ENCODE measurements at regions not wholly inside any gene's neighbourhood (a gene's known extent, or its start where the extent isn't known, plus 50 kb on each side); places are given as distances from the start of the nearest gene placed in this dataset.

DNA sequence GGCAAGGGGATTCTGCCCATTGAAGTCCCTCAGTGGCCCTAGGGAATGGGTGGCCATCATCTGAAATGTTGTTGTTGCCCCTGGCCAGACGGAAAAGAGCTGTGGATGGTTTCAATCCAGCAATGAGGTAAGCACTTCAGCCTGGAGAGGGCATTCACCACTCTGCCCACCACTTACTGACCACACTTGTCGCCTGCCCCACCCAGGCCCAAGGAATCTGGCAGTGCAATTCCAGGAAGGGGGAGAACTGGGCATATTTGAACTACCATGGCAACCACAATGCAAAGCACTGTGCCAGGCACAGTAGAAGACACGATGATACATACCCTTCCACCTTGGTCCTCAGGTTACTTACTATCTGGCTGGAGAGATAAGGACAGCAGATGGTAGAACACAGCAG lies 161.6 kb downstream of the PDGFRA start:
- H3K27me3 ChIP-seq: no peaks in the 10 kb centered on the region
- H3K9me3 ChIP-seq: no peaks in the 10 kb centered on the region
- no peak overlapping the region for H3K27ac ChIP-seq
- TF ChIP-seq CTCF (IDR thresholded peaks at IDR 0.05) (no peak), POLR2A (IDR thresholded peaks at IDR 0.05) (no peak)
- intact Hi-C loops (cut with DNase I; ENCODE audit: low total_unique reads): no loop called here
- no peak for DNase-seq
- no peaks in the 10 kb centered on the region for H3K36me3 ChIP-seq (ENCODE audit: low read depth, missing control alignments)
- no peaks in the 10 kb centered on the region for H3K4me1 ChIP-seq
- WGBS, 2 donors: 80 to 89% methylated on average over 1 to 3 of the region's 3 CpGs
- no peak overlapping the region for H3K4me3 ChIP-seq

- H3K4me1 ChIP-seq: no peaks in the 10 kb centered on the region
- H3K36me3 ChIP-seq (ENCODE audit: low read depth, missing control alignments): no peaks in the 10 kb centered on the region
- H3K27me3 ChIP-seq: no peaks in the 10 kb centered on the region
- no peak overlapping the region for H3K27ac ChIP-seq
- no peak for TF ChIP-seq POLR2A (IDR thresholded peaks at IDR 0.05)
- TF ChIP-seq CTCF (IDR thresholded peaks at IDR 0.05): no peak
- intact Hi-C loops (cut with DNase I; ENCODE audit: low total_unique reads): no loop called here
- no peak for DNase-seq
- no peak overlapping the region for H3K4me3 ChIP-seq
- H3K9me3 ChIP-seq: no peaks in the 10 kb centered on the region
- 26 to 36% methylated on average over 2 to 3 of the region's 3 CpGs for WGBS, 2 donors
These were observed 162.0 kb downstream of the PDGFRA start for GRCh38 chr4:54391104-54391503.

DNA sequence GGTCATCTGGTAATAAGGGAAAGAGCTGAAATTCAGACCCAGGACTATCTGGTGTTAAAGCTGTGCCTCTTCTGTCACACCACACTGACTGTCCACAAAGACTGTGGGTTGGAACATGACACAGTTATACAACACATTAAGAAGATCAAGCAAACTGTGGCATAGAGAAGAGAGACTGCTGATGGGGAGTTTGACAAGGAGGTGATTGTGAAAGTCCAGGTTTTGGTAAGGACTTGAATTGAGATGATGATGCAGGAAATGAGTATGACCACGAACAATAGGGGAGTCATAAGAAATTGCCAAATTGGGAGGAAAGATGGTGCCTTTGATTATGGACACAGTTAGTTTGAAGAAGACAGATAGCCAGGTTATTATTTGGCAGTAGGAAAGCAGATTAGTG lies 163.4 kb downstream of the PDGFRA start:
- 71 to 76% methylated on average over 1 of the region's 1 CpG for WGBS, 2 donors
- no peak for DNase-seq
- H3K27ac ChIP-seq: no peak overlapping the region
- intact Hi-C loops (cut with DNase I; ENCODE audit: low total_unique reads): no loop called here
- no peaks in the 10 kb centered on the region for H3K27me3 ChIP-seq
- no peak overlapping the region for H3K4me3 ChIP-seq
- no peak for TF ChIP-seq CTCF (IDR thresholded peaks at IDR 0.05)
- TF ChIP-seq POLR2A (IDR thresholded peaks at IDR 0.05): no peak
- no peaks in the 10 kb centered on the region for H3K36me3 ChIP-seq (ENCODE audit: low read depth, missing control alignments)
- H3K9me3 ChIP-seq: no peaks in the 10 kb centered on the region
- H3K4me1 ChIP-seq: no peaks in the 10 kb centered on the region

DNA sequence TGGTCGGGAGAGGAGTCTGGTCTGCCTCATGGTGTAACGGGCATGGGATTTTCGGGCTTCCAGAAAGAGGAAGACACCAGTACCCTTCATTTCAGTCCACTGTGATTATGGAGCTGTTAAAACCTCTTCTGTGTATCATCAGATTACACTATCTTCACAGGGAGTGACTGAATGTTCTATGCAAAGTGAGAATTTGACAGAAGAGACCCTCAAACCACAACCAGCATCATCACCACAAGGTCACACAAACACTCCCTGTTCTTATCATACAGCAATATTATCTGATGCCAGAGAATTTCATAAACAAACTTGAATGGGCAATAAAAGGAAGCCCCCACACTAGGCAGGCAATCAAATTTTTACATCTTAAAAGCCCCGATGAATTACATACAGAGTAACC lies 164.2 kb downstream of the PDGFRA start:
- Histone ChIP-seq H3K36me3 (ENCODE audit: low read depth, missing control alignments) (no peaks in the 10 kb centered on the region), H3K4me1 (no peaks in the 10 kb centered on the region), H3K4me3 (no peak overlapping the region), H3K9me3 (no peaks in the 10 kb centered on the region), H3K27ac (no peak overlapping the region), H3K27me3 (no peaks in the 10 kb centered on the region)
- TF ChIP-seq POLR2A (IDR thresholded peaks at IDR 0.05): no peak
- TF ChIP-seq CTCF (IDR thresholded peaks at IDR 0.05): no peak
- WGBS, 2 donors: 83 to 94% methylated on average over 2 to 4 of the region's 4 CpGs
- no peak for DNase-seq
- intact Hi-C loops (cut with DNase I; ENCODE audit: low total_unique reads): no loop called here

DNA sequence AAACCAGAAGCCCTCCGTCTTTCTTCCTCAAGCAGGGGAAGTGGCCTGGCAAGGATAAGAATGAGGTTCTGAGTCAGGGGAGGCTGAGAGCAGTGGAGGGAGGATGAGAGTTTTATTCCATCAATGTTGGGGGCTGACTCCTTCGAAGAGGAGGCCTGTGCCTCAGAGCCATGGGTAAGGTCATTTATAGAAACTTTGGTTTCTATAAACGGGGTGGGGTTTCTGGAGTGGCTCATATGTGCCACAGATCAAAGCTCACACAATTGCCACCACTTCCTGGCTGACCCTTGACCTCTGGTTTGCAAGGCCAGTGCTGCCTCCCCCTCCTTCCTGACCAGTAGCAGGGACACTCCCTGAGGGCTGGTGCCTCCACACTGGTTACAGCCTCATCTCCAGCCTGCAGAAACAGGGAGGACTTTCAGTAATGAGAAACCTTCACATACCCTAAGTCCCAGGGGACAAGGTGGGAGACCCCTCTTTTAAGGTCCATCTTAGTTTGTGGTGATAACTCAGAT lies 166.0 kb downstream of the PDGFRA start:
- DNase-seq: no peak
- 75 to 86% methylated on average over 3 of the region's 3 CpGs for WGBS, 2 donors
- TF ChIP-seq POLR2A (IDR thresholded peaks at IDR 0.05) (no peak), CTCF (IDR thresholded peaks at IDR 0.05) (no peak)
- intact Hi-C loops (cut with DNase I; ENCODE audit: low total_unique reads): no loop called here
- Histone ChIP-seq H3K9me3 (no peaks in the 10 kb centered on the region), H3K36me3 (ENCODE audit: low read depth, missing control alignments) (no peaks in the 10 kb centered on the region), H3K27me3 (no peaks in the 10 kb centered on the region), H3K4me3 (no peak overlapping the region), H3K27ac (no peak overlapping the region), H3K4me1 (no peaks in the 10 kb centered on the region)
